Activated CD4-positive, CD25-positive, alpha-beta regulatory T cell treated with anti-CD3 and anti-CD28 coated beads, Interleukin-2, amount 50 U/mL, for 72 hours (primary cell): ENCODE measurements at regions not wholly inside any gene's neighbourhood (a gene's known extent, or its start where the extent isn't known, plus 50 kb on each side); places are given as distances from the start of the nearest gene placed in this dataset.

Source experiments
- DNase-seq: peaks from one replicate; pipeline ENCODE4 v3.0.0; 2021

DNA sequence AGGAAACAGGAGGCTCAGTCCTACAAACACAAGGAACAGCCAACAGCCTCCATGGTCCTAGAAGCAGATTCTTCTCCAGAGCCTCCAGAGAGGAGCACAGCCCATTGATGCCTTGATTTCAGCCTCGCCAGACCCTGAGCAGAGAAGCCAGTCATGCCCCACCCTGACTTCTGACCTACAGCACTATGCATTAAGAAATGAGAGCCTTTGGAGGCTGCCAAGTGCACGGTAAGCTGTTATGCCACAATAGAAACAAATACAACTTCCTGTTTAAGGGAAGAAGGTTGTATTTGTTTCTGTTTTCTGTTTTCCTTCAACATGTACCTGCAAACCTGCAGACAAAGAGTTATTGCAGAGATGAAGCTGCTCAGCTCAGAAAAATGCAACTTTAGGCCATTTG is 181.3 kb upstream of the AGAP1 start:
- DNase-seq = no peak

DNA sequence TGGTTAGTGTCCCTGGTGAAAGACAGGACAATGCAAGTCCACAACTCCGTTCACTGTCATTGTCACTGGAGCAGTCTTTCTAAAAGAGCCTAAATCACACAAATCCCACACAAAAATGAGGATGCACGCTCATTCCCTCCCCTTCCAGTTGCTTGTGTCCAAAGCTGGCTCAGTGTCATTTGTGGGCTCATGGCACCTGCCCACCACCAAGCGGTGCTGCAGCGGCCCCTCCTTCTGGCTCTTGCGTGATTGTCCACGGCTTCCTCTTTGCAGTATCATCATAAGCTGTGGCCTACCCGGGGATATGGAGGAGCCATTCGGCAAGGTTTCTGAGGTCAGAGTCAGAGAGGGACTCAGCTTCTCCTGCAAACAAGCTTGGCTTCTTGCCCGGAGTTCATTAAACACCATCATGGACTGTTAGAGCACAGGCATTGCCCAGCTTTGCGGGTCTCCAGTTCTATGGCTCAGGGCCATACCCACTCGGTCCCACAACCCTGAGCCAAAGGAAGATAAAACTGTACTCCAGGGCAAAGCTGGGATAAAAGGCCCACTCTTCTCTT is 179.4 kb upstream of the AGAP1 start:
- no peak for DNase-seq

DNA sequence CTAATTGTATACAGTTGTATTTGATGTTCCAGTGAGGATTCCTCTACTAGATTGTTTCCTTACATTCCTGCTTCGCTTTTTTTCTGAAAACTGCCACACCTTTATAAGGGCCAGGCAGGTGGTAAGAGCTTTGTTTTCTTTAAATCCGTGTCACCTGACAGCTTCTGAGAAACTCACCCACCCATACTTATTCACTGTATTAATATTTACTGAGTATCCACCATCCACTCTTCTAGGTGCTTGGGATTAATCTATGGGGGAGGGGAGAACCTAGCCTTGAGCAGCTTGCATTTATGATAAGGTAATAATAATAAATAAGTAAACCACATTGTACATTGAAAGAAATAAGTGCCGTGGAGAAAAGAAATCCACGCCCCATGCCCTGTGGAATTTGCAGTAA is 174.7 kb upstream of the AGAP1 start:
- no peak for DNase-seq

DNA sequence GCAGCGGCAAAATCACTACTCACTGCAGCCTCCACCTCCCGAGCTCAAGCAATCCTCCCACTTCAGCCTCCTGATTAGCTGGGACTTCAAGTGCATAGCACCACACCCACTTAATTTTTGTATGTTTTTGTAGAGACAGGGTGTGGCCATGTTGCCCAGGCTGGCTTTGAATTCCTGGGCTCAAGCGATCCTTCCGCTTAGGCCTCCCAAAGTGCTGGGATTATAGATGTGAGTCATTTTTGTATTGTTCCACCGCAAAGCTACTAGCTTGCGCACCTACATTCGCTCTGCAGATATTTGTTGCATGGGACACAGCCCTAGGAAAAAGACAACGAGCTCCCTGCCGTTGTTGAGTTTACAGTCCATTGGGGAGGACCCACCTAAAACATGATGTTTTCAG is 173.5 kb upstream of the AGAP1 start:
- DNase-seq = no peak

DNA sequence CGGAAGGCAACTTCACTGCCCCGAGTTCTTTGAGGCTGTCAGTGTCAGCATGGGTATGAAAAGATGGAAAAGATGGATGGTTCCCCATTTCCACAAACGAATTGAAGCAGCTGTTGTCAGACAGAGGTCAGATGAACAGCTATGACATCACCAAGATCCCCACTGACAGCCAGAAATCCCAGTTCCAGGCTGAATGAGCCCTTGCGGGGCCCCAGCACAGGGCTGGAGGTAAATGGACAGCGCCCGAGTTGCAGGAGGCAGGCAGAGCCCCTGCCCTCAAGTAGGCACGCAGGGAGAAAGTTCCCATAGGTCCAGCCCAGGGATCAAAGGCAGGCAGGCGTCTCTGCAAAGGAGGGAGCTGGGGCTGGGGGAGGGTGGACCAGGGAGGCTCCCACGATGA is 169.5 kb upstream of the AGAP1 start:
- DNase-seq = no peak

DNA sequence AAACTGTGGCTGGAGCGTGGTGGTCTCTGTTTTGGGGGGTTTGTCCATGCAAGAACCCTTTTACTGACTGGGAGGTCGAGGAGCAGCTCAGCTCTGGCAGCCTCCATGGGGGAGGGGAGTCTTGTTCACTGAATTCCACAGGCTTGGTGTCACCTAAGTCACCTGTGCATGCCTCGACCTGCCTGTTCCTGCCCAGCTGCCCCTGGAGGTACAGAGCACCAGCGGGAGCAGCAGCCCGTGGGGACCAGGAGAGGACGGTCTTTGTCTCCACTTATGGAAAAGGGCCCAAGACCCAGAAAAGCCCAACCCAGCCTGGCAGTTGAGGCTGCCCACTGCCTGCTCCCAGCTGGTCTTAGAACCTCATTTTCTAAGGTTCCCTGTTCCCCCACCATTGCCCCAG is 168.7 kb upstream of the AGAP1 start:
- no peak for DNase-seq

DNA sequence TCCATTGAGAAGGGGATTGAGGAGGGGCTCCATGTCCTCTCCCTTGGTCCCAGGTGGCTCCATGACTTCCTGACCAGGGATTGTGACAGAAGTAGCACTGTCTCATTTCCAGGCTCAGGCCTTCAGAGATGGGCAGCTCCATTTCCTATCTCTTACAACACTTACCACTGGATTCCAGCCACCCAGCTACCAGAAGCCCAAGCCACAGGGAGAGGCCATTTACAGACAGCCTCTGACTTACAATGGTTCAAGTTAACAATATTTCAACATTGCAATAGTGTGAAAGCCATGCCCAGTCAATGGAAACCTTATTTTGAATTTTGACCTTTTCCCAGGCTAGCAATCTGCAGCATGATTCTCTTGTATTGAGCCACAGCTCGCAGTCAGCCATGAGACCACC is 164.9 kb upstream of the AGAP1 start:
- no peak for DNase-seq

DNA sequence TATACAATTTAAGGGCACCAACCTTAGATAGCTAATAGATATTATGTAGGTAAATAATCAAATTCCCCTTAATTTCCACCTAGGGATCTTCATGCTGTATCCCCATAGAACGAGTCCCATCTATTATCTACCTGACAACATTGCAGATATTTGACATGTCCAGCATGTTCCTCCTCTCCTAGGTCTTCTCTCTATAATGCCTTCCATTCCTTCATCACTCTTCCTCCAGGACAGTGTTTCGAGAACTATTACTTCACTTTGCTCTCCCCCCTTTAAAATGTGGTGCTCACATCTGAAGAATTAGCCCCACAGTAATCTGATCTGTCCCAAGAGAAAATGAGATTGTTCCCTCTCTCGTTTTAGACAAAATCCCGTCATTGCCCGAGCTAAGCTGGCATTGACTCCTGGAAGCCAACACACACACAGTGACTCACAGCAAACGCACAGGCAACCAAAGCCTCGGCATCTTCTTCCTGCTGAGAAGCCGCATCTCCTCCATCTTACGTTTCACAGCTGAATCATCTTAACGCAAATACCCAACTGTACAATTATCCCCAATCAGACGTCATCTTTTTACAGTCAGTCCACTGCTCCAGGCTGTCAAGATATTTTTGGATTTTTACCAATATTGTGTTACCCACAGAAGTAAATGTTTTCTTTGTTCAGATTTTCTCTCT is 162.9 kb upstream of the AGAP1 start:
- no peak for DNase-seq

DNA sequence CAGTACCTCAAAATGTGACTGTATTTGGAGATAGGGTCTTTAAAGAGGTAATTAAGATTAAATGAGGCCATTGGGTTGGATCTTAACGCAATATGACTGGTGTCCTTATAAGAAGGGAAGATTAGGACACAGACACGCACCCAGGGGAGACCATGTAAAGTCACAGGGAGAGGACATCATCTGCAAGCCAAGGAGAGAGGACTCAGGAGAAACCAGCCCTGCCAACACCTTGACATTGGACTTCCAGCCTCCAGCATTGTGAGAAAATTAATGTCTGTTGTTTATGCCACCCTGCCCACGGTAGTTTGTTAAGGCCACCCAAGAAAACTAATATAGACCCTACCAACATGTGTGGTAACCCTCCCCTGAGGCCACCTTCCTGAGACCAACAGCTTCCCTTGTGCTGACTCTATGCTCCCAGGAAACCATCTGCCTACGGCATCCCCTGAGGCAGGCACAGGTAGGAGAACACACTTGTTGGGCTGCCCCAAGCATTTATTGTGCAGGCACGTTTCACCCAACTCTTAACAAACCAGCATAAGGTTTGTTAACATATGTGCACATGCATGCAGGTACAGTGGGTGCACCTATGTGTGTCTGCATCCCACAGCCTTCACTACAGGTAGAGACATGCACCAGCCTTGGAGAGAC is 161.5 kb upstream of the AGAP1 start:
- DNase-seq = no peak

DNA sequence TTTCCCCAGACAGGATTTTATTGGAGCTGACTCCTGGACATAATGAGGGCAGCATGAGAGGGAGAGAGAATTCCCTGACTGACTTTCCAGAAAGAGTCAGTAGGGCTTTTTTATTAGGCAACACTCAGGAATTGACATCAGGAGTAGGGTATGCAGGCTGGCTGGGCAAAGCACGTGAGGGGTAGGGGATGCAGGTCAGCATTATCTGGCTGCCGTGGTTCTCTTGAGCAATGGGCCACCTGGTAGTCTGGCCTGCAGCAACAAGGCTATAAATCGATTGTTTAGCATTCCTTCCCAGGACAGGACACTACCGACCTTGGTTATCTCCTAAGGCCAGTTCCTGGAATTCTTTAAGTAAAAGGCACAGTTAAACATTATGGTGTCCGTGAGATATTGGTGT is 160.8 kb upstream of the AGAP1 start:
- DNase-seq = no peak

DNA sequence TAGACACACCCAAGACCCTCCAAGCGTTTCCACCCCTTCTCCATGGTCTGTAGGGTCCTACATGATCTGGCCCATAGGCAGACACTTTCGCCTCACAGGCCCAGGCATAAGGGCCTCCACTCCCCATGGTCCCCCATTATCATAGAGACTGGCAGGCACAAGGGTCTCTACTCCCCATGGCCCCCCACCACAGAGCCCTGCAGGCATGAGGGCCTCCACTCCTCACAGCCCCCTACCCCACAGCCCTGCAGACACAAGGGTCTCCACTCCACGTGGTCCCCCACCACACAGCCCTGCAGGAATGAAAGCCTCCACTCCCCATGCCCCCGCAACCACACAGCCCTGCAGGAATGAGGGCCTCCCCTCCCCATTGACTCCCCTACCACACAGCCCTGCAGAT is 159.7 kb upstream of the AGAP1 start:
- no peak for DNase-seq

DNA sequence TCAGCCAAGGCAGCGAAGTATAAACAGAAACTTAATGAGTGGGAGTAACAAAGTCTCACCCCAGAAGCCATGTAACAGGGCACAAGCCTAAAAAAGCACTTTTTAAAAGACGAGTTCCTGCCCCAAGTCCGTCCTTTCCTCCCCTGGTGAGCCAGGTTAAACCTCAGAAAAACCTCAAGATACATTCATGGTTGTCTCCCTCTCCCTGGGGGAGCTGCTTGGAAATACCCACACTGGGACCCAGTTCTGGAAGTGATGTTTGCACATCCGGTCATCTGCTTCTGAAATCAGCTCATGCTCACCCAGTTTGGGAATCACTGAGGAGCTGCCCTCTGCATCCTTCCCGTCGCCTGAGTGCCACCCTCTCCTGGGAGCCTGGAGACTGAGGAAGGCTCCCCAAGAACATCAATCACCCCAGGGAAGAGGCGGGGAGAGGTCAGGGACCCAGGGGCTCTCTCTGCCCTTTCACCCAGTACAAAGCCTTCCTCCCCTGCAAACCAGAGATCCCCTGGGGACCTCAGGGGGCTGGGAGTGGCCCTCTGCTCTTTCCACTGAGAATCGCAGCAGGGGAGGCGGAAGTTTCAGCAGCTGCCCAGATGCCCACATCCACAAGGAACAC is 150.6 kb upstream of the AGAP1 start:
- DNase-seq = no peak

DNA sequence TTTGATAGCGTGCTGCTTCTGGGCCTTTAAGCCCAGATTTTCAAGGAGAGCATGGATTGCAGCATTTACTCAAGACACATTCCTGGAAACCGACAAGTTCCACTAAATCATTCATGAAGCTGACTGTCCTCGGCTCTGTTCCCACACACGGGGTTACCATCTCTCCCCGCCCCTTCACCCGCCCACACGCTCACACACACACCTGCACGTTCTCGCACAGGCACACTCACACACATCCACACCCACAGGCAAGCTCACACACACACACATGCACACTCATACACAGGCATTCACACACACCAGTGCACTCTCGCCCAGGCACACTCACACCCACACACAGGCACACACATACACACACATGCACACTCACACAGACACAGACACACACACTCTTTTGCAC is 150.0 kb upstream of the AGAP1 start:
- no peak for DNase-seq

DNA sequence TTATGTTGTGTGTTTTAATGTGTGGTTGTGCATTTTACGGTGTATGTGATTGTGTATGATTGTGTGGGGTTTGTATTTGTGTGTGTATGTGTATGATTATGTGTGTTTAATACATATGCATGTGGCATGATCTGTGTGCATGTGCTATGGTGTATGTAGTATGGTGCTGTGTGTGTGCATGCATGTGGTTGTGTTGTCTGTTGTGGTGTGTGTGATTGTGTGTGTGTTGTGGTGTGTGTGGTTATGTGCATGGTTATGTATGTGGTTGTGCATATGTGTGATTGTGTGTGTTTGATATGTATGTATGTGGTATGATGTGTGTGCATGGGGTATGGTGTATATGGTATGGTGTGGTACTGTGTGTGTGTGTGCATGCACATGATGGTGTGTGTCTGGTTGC is 148.1 kb upstream of the AGAP1 start:
- DNase-seq = no peak

DNA sequence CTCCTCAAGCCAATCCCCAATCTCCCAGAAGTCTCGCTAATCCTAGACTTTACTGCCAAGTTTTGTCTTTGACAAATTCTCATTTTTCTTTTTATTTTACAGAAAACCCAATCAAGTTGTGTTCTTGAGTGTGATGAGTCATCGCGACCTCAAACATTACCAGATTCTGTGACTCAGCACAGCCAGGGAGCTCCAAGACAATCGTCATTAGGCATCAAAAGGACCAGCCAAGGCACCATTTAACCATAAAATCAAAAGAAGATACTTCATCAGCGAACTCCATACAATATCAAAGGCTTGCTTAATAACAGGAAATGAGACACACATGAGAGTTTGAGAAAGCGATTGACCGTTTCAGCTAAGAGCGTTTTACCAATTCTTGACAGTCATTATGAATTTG is 146.2 kb upstream of the AGAP1 start:
- no peak for DNase-seq

DNA sequence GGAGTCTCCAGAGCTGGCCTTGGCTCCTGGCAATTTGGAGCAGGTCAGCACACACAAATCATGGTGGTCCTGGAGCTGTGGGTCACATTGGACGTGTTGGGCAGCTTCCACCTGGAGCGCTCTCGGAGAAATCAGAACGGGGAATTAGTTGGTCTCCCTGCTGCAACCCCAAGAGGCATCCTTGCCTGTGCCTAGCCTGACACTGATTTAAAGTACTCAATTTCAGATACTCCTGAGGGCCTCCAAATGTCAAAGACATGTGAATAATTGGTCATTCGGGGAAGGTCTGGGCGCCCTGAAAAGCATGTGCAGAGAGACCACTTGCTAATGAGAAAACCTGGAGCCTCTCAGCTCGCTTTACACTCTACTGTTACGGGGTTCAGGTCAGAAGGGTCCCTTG is 145.5 kb upstream of the AGAP1 start:
- no peak for DNase-seq

DNA sequence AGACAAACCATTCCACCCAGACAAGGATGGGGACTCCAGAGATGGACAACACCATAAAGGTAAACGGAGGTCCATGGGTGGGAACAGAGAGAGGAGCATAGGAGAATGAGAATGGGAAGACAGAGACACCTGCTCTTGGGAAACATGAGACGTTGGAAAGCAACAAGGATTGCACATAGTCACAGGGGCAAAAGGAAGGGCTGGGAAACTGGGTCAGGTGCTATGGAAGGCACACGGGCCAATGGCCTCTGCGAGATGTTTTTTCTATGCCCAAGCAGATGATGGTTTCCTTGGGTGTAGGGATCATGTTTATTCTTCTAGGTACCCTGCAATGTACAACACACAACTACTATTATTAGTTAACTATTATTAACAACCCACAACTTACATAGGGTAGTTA is 143.6 kb upstream of the AGAP1 start:
- no peak for DNase-seq

DNA sequence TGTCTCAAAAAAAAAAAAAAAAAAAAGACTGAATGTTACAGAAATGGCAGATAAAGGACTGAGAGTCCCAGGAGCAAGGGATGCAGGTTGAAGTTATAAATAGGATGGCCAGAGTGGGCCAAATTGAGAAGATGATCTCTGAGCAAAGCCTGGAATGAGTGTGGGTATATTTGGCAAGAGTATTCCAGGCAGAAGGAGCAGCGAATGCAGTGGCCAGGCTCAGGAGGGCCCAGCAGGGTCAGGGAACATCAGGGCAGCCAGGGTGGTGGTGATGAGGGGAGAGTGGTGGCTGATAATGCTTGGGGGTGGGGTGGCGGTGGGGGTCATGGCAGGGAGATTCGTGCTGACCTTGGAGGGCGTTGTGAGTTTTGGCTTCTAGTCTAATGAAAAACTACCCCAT is 141.3 kb upstream of the AGAP1 start:
- no peak for DNase-seq

DNA sequence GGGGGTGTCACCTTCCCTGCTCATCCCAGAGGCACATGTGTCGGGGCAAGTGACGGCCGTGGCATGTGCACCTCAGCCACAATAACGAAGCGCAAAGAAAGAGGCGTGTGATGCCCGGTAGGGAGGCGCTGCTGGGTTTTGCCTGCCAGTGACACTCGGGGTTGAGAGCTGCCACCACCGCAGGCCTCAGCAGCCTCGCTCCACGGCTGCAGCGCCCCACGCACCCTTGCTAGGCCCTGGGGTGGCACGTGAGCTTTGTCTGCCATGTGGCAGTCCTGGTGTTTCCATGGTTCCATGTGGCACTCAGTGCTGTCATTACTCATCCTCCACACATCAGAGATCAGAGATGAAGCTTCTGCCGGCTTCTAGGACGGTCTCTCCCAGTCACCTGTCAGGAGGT is 136.0 kb upstream of the AGAP1 start:
- no peak for DNase-seq

DNA sequence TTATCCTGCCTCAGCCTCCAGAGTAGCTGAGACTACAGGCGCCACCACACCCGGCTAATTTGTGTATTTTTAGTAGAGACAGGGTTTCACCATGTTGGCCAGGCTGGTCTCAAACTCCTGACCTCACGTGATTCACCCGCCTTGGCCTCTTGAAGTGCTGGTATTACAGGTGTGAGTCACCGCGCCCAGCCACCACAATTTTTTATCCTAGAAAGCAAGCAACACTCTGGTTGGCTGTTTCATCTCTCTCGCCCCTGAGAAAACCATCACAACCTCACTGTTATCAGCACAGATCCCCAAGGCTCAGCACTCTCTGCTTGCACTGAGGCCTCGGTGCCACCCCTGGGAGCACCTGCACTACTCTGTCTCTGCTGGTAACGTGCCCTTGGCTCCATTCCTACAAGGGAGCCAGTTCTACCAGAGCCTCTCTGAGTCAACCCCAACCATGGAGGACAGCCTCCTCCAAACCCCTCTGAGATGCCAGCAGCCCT is 134.8 kb upstream of the AGAP1 start:
- no peak for DNase-seq

DNA sequence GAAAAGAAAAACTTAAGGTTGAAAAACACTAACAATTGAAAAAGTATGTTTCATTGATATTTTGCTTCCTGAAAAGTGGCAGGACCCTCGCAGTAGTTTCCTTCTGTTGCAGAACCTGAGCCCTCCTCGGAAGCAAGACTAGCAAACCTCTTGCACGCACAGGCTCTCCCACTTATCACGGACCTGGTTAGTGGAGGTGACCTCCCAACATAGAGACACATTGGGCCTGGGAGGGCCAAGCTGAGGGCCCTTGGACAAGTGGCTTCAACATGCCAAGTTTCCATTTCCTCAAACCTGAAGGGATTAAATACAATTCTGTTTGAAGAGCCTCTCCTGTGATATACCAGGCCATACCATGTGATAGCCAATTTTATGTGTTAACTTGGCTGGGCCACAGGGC is 133.4 kb upstream of the AGAP1 start:
- no peak for DNase-seq

DNA sequence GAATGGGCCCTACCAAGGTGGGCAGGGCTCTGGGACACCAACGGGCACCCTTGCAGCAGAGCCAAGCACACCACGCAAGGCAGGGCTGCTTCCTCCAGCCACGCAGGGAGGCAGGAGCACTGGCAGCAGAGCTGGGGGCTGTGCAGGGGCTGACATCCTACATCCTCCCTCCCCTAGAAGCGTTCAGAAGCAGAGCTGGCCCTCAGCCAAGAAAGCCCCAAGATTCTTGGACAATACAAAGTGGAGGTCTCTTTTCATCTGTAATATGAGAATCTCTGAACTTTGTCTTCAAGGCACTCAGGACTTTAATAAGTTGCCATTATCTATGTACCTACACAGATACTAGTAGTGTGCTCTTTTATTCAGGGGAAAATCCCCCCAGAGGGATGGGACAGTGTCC is 128.1 kb upstream of the AGAP1 start:
- no peak for DNase-seq

DNA sequence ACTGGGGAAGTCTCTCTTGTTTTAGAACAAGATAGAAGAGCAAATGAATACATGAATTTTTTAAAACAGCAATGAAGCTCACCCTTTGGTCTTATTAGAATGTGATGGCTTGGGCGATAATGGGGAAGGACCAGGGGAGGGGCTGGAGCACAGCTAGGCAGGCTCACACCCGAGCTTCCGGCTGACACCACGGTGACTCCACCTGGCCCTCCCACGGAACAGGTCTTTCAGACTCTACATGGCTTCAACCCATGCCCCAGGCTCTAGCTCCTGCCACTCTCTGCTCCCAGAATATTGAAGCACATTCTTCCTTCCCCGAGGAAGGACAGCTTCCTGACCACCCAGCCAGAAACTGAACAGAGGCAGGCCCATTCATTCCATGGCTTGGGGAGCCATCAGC is 127.5 kb upstream of the AGAP1 start:
- DNase-seq = no peak

DNA sequence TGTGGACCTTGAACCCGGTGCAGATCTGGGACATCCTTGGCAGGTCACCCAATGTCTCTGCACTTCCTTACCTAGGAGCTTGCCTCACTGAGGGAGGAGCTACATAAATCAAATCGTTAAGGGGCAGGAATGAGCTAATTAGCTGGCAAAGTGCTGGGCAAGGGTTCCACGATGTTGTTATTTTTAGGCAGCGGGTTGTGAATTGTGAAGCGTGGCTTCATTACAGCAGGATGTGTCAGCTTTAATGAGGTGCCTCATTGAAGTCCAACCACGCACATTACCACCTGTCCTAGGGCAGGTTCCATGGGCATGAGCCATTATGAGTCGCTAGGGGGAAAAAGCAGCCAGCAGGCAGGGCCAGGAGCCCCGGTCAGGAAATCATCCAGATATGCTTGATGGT is 127.0 kb upstream of the AGAP1 start:
- no peak for DNase-seq
